GM12873 (cell line): ENCODE measurements at regions not wholly inside any gene's neighbourhood (a gene's known extent, or its start where the extent isn't known, plus 50 kb on each side); places are given as distances from the start of the nearest gene placed in this dataset.
A peak's percentile ranks its signal among the peaks of the same experiment; 100 is the strongest.

ENCODE experiments used
- CTCF ChIP-seq: IDR thresholded peaks from 2 replicates; pipeline ENCODE4 v1.5.1; 2012; ENCODE audit warnings: low read depth, mild to moderate bottlenecking, moderate library complexity, low read length, control low read depth; ENCODE audit not compliant: insufficient read depth; ENCODE audit errors: missing control alignments

GRCh38 chr3:147582642-147583041 is 173.5 kb downstream of the ZIC1 start:
- TF ChIP-seq CTCF: no peak

DNA sequence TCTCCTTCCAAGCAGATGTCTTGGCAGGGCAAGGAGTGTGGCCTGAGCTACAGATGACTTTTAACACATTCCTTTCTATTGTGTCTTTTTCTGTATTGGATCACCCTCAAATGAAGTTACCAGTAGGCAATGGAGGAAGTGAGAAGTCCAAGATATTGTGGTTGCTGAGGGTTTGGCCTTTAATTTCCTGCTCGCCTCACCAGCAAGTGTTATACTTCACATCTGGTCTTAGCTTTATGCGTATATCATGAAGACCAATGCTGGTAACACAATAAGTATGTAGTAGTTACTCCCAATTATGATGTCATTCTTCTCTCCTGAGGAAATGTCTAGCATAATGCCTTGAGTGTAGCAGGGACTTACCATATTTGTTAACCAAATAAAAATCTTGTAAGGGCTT is 179.9 kb downstream of the ZIC1 start:
- TF ChIP-seq CTCF: no peak

DNA sequence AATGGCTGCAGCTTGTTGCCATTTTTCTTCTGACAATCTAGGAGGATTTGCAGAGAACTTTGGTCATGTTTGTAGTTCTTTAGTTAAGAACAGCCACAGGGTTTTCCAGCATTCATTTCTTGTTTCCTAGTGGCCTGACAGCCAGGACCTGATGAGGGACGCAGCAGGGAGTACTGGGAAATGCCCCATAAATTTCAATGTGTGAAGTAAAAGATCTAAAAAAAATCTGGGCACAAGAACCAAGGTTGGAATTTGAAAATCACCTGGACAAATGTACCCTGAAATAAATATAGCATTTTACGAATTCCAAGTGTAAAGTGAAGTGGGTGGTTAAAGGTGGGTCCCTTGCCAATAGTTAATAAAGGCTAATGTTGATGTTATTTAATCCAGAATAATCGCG is 195.0 kb downstream of the ZIC1 start:
- no peak for TF ChIP-seq CTCF

DNA sequence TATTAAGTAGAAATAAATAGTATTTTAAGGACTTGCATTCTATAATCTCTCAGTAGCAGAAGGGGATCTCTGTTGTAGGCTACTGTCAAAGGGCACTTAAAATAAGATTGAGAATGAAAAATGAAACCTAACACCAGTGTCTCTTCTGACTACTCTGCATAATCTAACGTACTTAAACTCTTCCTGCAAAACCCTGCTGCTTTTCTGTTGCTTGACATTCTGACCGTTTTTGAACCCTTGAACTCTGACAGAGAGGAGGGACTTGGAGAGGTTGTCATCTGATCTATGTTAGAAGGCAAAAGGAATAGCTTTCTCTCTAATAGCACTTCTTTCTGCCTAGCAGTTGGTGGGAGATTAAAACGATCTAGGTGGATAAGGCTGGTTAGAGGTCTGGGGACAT is 204.6 kb downstream of the ZIC1 start:
- no peak for TF ChIP-seq CTCF

- TF ChIP-seq CTCF: no peak
Observed at GRCh38 chr3:147614210-147614609, 205.0 kb downstream of the ZIC1 start.

- TF ChIP-seq CTCF: no peak
Observed at GRCh38 chr3:147615035-147615434, 205.9 kb downstream of the ZIC1 start.

GRCh38 chr3:147616998-147617619 is 207.9 kb downstream of the ZIC1 start:
- TF ChIP-seq CTCF: peak; percentile 26

GRCh38 chr3:147618691-147619090 is 209.5 kb downstream of the ZIC1 start:
- TF ChIP-seq CTCF: no peak
